Trophoblast cell (in vitro differentiated cells and primary cell): ENCODE measurements at regions not wholly inside any gene's neighbourhood (a gene's known extent, or its start where the extent isn't known, plus 50 kb on each side); places are given as distances from the start of the nearest gene placed in this dataset.

Experiments
- DNase-seq, 2 donors: peaks; one replicate each; pipeline ENCODE4 v3.0.0-alpha.2; 2016
- H2AFZ ChIP-seq: 2 replicates; pipeline ENCODE4 v1.6.1; 2013; ENCODE audit warnings: low read length, moderate library complexity, mild to moderate bottlenecking; ENCODE audit not compliant: insufficient read depth, poor library complexity
- H2AK5ac ChIP-seq: 2 replicates; pipeline ENCODE4 v1.6.1; 2013; ENCODE audit warnings: mild to moderate bottlenecking, low read length
- H2BK120ac ChIP-seq: 2 replicates; pipeline ENCODE4 v1.6.1; 2013; ENCODE audit warnings: low read length, mild to moderate bottlenecking, moderate library complexity; ENCODE audit not compliant: insufficient read depth, poor library complexity
- H2BK12ac ChIP-seq: 2 replicates; pipeline ENCODE4 v1.6.1; 2013; ENCODE audit warnings: mild to moderate bottlenecking, low read length, moderate library complexity
- H2BK5ac ChIP-seq: 2 replicates; pipeline ENCODE4 v1.6.1; 2013; ENCODE audit warnings: low read length, low read depth, moderate library complexity, mild to moderate bottlenecking; ENCODE audit not compliant: poor library complexity
- H3K14ac ChIP-seq: 2 replicates; pipeline ENCODE4 v1.6.1; 2013; ENCODE audit warnings: mild to moderate bottlenecking, low read length
- H3K18ac ChIP-seq: 2 replicates; pipeline ENCODE4 v1.6.1; 2013; ENCODE audit warnings: mild to moderate bottlenecking, low read length
- H3K23ac ChIP-seq: 2 replicates; pipeline ENCODE4 v1.6.1; 2013; ENCODE audit warnings: low read length
- H3K27ac ChIP-seq: 2 replicates; pipeline ENCODE4 v1.5.1; 2013; ENCODE audit warnings: low read depth, mild to moderate bottlenecking, inconsistent platforms, low read length, moderate library complexity
- H3K27me3 ChIP-seq: 2 replicates; pipeline ENCODE4 v1.6.1; 2013; ENCODE audit warnings: inconsistent platforms, mild to moderate bottlenecking, low read length, moderate library complexity; ENCODE audit not compliant: insufficient read depth
- H3K36me3 ChIP-seq, 2 experiments: 1 replicate in 1 of 2; 2 replicates in 1 of 2; pipeline ENCODE4 v1.6.1; 2013; ENCODE audit warnings: low read length in 2 of 2, mild to moderate bottlenecking in 2 of 2, moderate library complexity in 1 of 2; ENCODE audit not compliant: insufficient read depth in 2 of 2, control insufficient read depth in 1 of 2
- H3K4ac ChIP-seq: 2 replicates; pipeline ENCODE4 v1.6.1; 2013; ENCODE audit warnings: low read depth, mild to moderate bottlenecking, low read length, moderate library complexity
- H3K4me1 ChIP-seq, 2 experiments: 1 replicate in 1 of 2; 2 replicates in 1 of 2; pipeline ENCODE4 v1.6.1; 2013; ENCODE audit warnings: low read length in 2 of 2, mild to moderate bottlenecking in 2 of 2, moderate library complexity in 1 of 2; ENCODE audit not compliant: insufficient read depth in 2 of 2, control insufficient read depth in 1 of 2
- H3K4me2 ChIP-seq: 2 replicates; pipeline ENCODE4 v1.6.1; 2013; ENCODE audit warnings: inconsistent platforms, mild to moderate bottlenecking, low read length, moderate library complexity
- H3K4me3 ChIP-seq: 2 replicates; pipeline ENCODE4 v1.5.1; 2013; ENCODE audit warnings: mild to moderate bottlenecking, low read depth, low read length, inconsistent platforms
- H3K79me1 ChIP-seq: one replicate; pipeline ENCODE4 v1.6.1; 2013; ENCODE audit warnings: low read length
- H3K79me2 ChIP-seq: 2 replicates; pipeline ENCODE4 v1.6.1; 2013; ENCODE audit warnings: low read length, mild to moderate bottlenecking; ENCODE audit not compliant: control insufficient read depth, insufficient read depth, poor library complexity
- H3K9ac ChIP-seq: 2 replicates; pipeline ENCODE4 v1.6.1; 2013; ENCODE audit warnings: mild to moderate bottlenecking, low read length
- H3K9me3 ChIP-seq: 2 replicates; pipeline ENCODE4 v1.6.1; 2013; ENCODE audit warnings: low read depth, mild to moderate bottlenecking, control low read depth, inconsistent platforms, low read length; ENCODE audit not compliant: insufficient read depth
- H4K12ac ChIP-seq: 2 replicates; pipeline ENCODE4 v1.6.1; 2013; ENCODE audit warnings: low read depth, mild to moderate bottlenecking, low read length, moderate library complexity
- H4K8ac ChIP-seq: 2 replicates; pipeline ENCODE4 v1.6.1; 2013; ENCODE audit warnings: low read depth, mild to moderate bottlenecking, low read length, moderate library complexity
- H4K91ac ChIP-seq: one replicate; pipeline ENCODE4 v1.6.1; 2013; ENCODE audit warnings: low read depth, mild to moderate bottlenecking, low read length, moderate library complexity
- WGBS: extraction: QIAGEN DNeasy Blood & Tissue Kit; methylation state at CpG from one replicate; pipeline ENCODE4 v1.1.7; 2013; ENCODE audit warnings: missing lambda C conversion rate; ENCODE audit not compliant: insufficient read length, insufficient coverage; ENCODE audit errors: extremely low coverage; 5-methylcytosine and 5-hydroxymethylcytosine counted together

- Histone ChIP-seq H3K79me1 (no peaks in the 10 kb centered on the region), H3K27ac (no peak overlapping the region), H2BK120ac (no peak overlapping the region), H3K4ac (no peak overlapping the region), H2BK5ac (no peak overlapping the region), H3K9me3 (no peaks in the 10 kb centered on the region), H3K4me2 (no peak overlapping the region), H3K9ac (no peak overlapping the region), H3K4me3 (no peak overlapping the region), H3K23ac (no peak overlapping the region), H4K8ac (no peak overlapping the region), H2BK12ac (no peak overlapping the region), H3K27me3 (no peaks in the 10 kb centered on the region), H3K36me3 (no peaks in the 10 kb centered on the region), H3K4me1 (no peaks in the 10 kb centered on the region), H3K14ac (no peak overlapping the region), H4K12ac (no peak overlapping the region), H3K18ac (no peak overlapping the region), H2AK5ac (no peak overlapping the region), H2AFZ (no peak overlapping the region), H4K91ac (no peak overlapping the region), H3K79me2 (no peaks in the 10 kb centered on the region)
- DNase-seq: peak in 1 of 2 donors; percentile 38
- no CpG with 5 or more reads among the region's 3 CpGs for WGBS
These were observed 603.5 kb downstream of the RPL10L start for GRCh38 chr14:46048127-46048526.

DNA sequence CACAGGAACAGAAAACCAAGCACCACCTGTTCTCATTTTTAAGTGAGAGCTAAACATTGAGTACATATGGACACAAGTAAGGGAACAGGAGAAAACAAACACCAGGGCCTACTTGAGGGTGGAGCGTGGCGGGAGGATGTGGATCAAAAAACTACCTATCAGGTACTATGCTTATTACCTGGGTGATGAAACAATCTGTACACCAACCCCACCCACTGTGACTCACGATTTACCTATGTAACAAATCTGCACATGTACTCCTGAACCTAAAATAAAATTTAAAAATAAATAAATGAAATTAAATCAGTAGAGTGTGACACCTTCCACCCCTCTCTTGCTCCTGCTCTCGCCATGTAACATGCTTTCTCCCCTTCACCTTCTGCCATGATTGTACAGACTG, 615.5 kb downstream of the RPL10L start:
- Histone ChIP-seq H3K18ac (no peak overlapping the region), H3K4me3 (no peak overlapping the region), H3K36me3 (no peaks in the 10 kb centered on the region), H4K91ac (no peak overlapping the region), H3K27ac (no peak overlapping the region), H3K4ac (no peak overlapping the region), H3K9ac (no peak overlapping the region), H3K9me3 (no peaks in the 10 kb centered on the region), H2AK5ac (no peak overlapping the region), H3K27me3 (no peaks in the 10 kb centered on the region), H3K4me1 (no peaks in the 10 kb centered on the region), H3K79me1 (no peaks in the 10 kb centered on the region), H2AFZ (no peak overlapping the region), H3K23ac (no peak overlapping the region), H2BK120ac (no peak overlapping the region), H4K12ac (no peak overlapping the region), H2BK12ac (no peak overlapping the region), H2BK5ac (no peak overlapping the region), H3K79me2 (no peaks in the 10 kb centered on the region), H3K14ac (no peak overlapping the region), H4K8ac (no peak overlapping the region), H3K4me2 (no peak overlapping the region)
- no CpG with 5 or more reads among the region's 4 CpGs for WGBS
- no peak for DNase-seq

DNA sequence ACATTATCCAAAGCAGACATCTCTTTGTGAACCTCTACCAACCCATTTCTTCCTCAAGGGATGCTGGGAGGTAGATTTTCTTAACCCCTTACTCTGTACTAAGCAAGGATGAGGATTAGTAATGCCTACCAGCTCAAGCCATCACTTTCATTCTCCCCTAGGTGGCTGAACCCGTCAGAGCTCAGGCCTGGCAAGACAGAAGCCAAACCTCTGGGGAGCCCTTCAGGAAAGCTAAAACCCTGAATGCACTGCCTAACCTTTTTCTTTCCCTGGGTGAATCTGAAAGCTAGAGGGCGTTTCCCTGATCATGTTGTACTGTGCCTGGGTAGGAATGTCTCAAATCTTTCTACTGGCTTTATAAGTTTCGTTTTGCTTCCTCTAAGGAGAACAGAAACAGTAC, 617.3 kb downstream of the RPL10L start:
- Histone ChIP-seq H3K4ac (no peak overlapping the region), H3K79me1 (no peaks in the 10 kb centered on the region), H3K9ac (no peak overlapping the region), H4K91ac (no peak overlapping the region), H3K27ac (no peak overlapping the region), H2BK12ac (no peak overlapping the region), H2AK5ac (no peak overlapping the region), H3K18ac (no peak overlapping the region), H3K27me3 (no peaks in the 10 kb centered on the region), H3K36me3 (no peaks in the 10 kb centered on the region), H2AFZ (no peak overlapping the region), H3K4me1 (no peaks in the 10 kb centered on the region), H2BK5ac (no peak overlapping the region), H3K79me2 (no peaks in the 10 kb centered on the region), H4K8ac (no peak overlapping the region), H4K12ac (no peak overlapping the region), H3K14ac (no peak overlapping the region), H3K23ac (no peak overlapping the region), H2BK120ac (no peak overlapping the region), H3K4me2 (no peak overlapping the region), H3K9me3 (no peaks in the 10 kb centered on the region), H3K4me3 (no peak overlapping the region)
- no peak for DNase-seq
- WGBS: no CpG with 5 or more reads among the region's 3 CpGs

DNA sequence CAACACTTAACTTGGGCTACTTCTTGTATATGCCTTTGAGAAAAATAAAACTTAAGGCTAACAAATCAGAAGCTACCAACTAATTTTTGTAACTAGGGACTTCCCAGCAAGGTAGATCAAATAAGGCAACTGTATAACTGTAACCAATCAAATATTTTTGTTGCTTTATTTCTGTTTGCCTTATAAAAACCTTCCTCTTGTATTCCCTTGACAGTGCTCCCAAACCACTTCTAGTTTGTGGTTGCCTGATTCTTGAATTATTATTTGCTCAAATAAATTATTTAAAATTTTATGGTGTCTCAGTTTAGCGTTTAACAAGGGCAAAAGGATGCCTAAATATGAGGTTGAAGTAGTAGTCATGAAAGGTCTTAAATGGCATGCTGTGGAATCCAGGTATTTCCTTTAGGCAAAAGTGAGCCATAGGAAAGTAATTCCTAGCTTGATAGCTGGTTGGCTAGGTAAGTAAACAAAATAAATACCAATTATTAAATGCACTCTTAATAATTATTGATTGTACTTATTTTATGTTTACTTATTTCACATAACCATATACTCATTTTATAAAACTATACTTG, 632.6 kb downstream of the RPL10L start:
- Histone ChIP-seq H3K18ac (no peak overlapping the region), H3K4me3 (no peak overlapping the region)
- no CpG with 5 or more reads among the region's 1 CpG for WGBS

More for the DNA sequence above, 632.6 kb downstream of the RPL10L start:
- Histone ChIP-seq H3K36me3 (no peaks in the 10 kb centered on the region), H4K8ac (no peak overlapping the region), H2AFZ (no peak overlapping the region), H3K14ac (no peak overlapping the region), H4K12ac (no peak overlapping the region), H2AK5ac (no peak overlapping the region), H3K27me3 (no peaks in the 10 kb centered on the region), H4K91ac (no peak overlapping the region), H3K9me3 (no peaks in the 10 kb centered on the region), H3K79me1 (no peaks in the 10 kb centered on the region), H2BK12ac (no peak overlapping the region), H3K9ac (no peak overlapping the region), H2BK5ac (no peak overlapping the region), H3K4ac (no peak overlapping the region), H3K79me2 (no peaks in the 10 kb centered on the region), H3K23ac (no peak overlapping the region), H3K27ac (no peak overlapping the region), H2BK120ac (no peak overlapping the region), H3K4me1 (no peaks in the 10 kb centered on the region), H3K4me2 (no peak overlapping the region)
- peak in 1 of 2 donors; percentile 47 for DNase-seq
